Spleen (tissue), 7 donors: ENCODE measurements at regions not wholly inside any gene's neighbourhood (a gene's known extent, or its start where the extent isn't known, plus 50 kb on each side); places are given as distances from the start of the nearest gene placed in this dataset.

ENCODE experiments used
- CTCF ChIP-seq, 11 experiments: fragments of 200-600 bp in 7 of 11; fragments of 450-650 bp in 4 of 11; sonication (generic) in 4 of 11; IDR thresholded peaks in 8 of 11; conservative IDR thresholded peaks in 3 of 11; 1 replicate in 7 of 11; 2 replicates in 4 of 11; pipeline versions ENCODE4 v1.4.0 to v1.8.0; 2016 to 2021; ENCODE audit warnings: antibody characterized with exemption in 11 of 11, inconsistent platforms in 4 of 11, mild to moderate bottlenecking in 1 of 11
- POLR2A ChIP-seq, 3 donors: fragments of 450-650 bp; IDR thresholded peaks; one replicate each; pipeline ENCODE4 v1.5.1; 2017; ENCODE audit warnings: antibody characterized with exemption in 3 of 3, mild to moderate bottlenecking in 1 of 3
- POLR2AphosphoS5 ChIP-seq, 3 donors: sonication (generic); formaldehyde crosslinking; IDR thresholded peaks; one replicate each; pipeline ENCODE4 v1.5.1; 2017; ENCODE audit warnings: antibody characterized with exemption in 3 of 3
- donor health status: DM: no; HTN: no; CAD: no; lungs with moderate emphysema.
- donor health status: DM: no; HTN: no; CAD: no.
- donor health status: DM: no; HTN: no; CAD: no.

GRCh38 chr11:70842701-70843100 lies 409.7 kb downstream of the SHANK2 start:
- TF ChIP-seq CTCF (IDR thresholded peaks at IDR 0.05 in 8 of 11, conservative IDR thresholded peaks at IDR 0.05 in 3 of 11) (no peak), POLR2A (IDR thresholded peaks at IDR 0.05) (no peak), POLR2AphosphoS5 (IDR thresholded peaks at IDR 0.05) (no peak)
